Heart left ventricle (tissue), 13 donors: ENCODE measurements at regions not wholly inside any gene's neighbourhood (a gene's known extent, or its start where the extent isn't known, plus 50 kb on each side); places are given as distances from the start of the nearest gene placed in this dataset.

Source experiments
- CTCF ChIP-seq, 12 donors: fragments of 200-600 bp; sonication (generic) in 4 of 12; IDR thresholded peaks; one replicate each; pipeline versions ENCODE4 v1.5.0 to v1.8.0; 2018 to 2022; ENCODE audit warnings: antibody characterized with exemption in 12 of 12, mild to moderate bottlenecking in 5 of 12
- POLR2A ChIP-seq, 2 donors: fragments of 450-650 bp; IDR thresholded peaks; one replicate each; pipeline ENCODE4 v1.6.1; 2017; ENCODE audit warnings: antibody characterized with exemption in 2 of 2, mild to moderate bottlenecking in 2 of 2, moderate library complexity in 2 of 2
- donor health status: ischemic (EF 13 %, LVEDD 7.1; RV severe dilation, severe dysfunction).
- donor health status: DM: no; HTN: yes; CAD: no.
- donor health status: DM: no; HTN: no; CAD: no.
- donor health status: ischemic (EF 25% LVEDD 6.9; RV normal size, moderate dysfunction).
- donor health status: ischemic (EF 25% LVEDD 5.7; RV mildly dilated, moderate dysfunction).
- donor health status: ischemic (EF 35%, LVEDD 5.7; RV mildly dilated, moderate dysfunction).
- donor health status: nonischemic (EF 11% LVEDD 7.7; RV severe dilation, severe dysfunction).
- donor health status: DM: yes; HTN: yes; CAD: no.
- donor health status: PGD.
- donor health status: ischemic (EF 29% LVEDD 5.4; RV normal size, mild dysfunction).
- donor health status: nonischemic (EF 23%, LVEDD 6.1; RV moderate dilation, normal function).

GRCh38 chr16:9679213-9679767, 502.9 kb downstream of the GRIN2A start:
- TF ChIP-seq POLR2A (IDR thresholded peaks at IDR 0.05) (no peak), CTCF (IDR thresholded peaks at IDR 0.05) (no peak)
